ENCODE measurements at regions not wholly inside any gene's neighbourhood (a gene's known extent, or its start where the extent isn't known, plus 50 kb on each side); places are given as distances from the start of the nearest gene placed in this dataset.

- no peak for DNase-seq
- no peaks in the 10 kb centered on the region for H3K27me3 Mint-ChIP-seq (ENCODE audit: unreplicated experiment)
- peaks cover 2% of the 10 kb centered on the region for H3K4me1 Mint-ChIP-seq (ENCODE audit: low read depth, unreplicated experiment)
- TF ChIP-seq CTCF (IDR thresholded peaks at IDR 0.05; ENCODE audit: partially characterized antibody, unreplicated experiment), result no peak
- H3K4me3 Mint-ChIP-seq (ENCODE audit: unreplicated experiment), result no peak overlapping the region
- no peaks in the 10 kb centered on the region for H3K9me3 Mint-ChIP-seq (ENCODE audit: unreplicated experiment)
- H3K36me3 Mint-ChIP-seq (ENCODE audit: unreplicated experiment), result no peaks in the 10 kb centered on the region
- H3K27ac Mint-ChIP-seq (ENCODE audit: unreplicated experiment), result no peak overlapping the region
Measured at GRCh38 chr4:20426028-20426427, 174.3 kb downstream of the SLIT2 start.

- no peak overlapping the region for H3K27ac Mint-ChIP-seq (ENCODE audit: unreplicated experiment)
Measured at GRCh38 chr4:20428436-20429160, 176.9 kb downstream of the SLIT2 start.

GRCh38 chr4:20430259-20430941 is 178.7 kb downstream of the SLIT2 start:
- H3K27me3 Mint-ChIP-seq (ENCODE audit: unreplicated experiment), result no peaks in the 10 kb centered on the region
- DNase-seq, result no peak
- H3K4me1 Mint-ChIP-seq (ENCODE audit: low read depth, unreplicated experiment), result peaks cover 14% of the 10 kb centered on the region
- TF ChIP-seq CTCF (IDR thresholded peaks at IDR 0.05; ENCODE audit: partially characterized antibody, unreplicated experiment), result no peak
- peaks cover 4% of the 10 kb centered on the region for H3K9me3 Mint-ChIP-seq (ENCODE audit: unreplicated experiment)
- no peaks in the 10 kb centered on the region for H3K36me3 Mint-ChIP-seq (ENCODE audit: unreplicated experiment)
- H3K27ac Mint-ChIP-seq (ENCODE audit: unreplicated experiment), result no peak overlapping the region
- no peak overlapping the region for H3K4me3 Mint-ChIP-seq (ENCODE audit: unreplicated experiment)

More at GRCh38 chr4:20428436-20429160, 176.9 kb downstream of the SLIT2 start:
- H3K4me1 Mint-ChIP-seq (ENCODE audit: low read depth, unreplicated experiment), result peaks cover 4% of the 10 kb centered on the region
- no peaks in the 10 kb centered on the region for H3K27me3 Mint-ChIP-seq (ENCODE audit: unreplicated experiment)
- peak; percentile 20 for TF ChIP-seq CTCF (IDR thresholded peaks at IDR 0.05; ENCODE audit: partially characterized antibody, unreplicated experiment)
- H3K9me3 Mint-ChIP-seq (ENCODE audit: unreplicated experiment), result no peaks in the 10 kb centered on the region
- no peaks in the 10 kb centered on the region for H3K36me3 Mint-ChIP-seq (ENCODE audit: unreplicated experiment)
- DNase-seq, result no peak
- no peak overlapping the region for H3K4me3 Mint-ChIP-seq (ENCODE audit: unreplicated experiment)

GRCh38 chr4:20431543-20431951 is 179.8 kb downstream of the SLIT2 start:
- TF ChIP-seq CTCF (IDR thresholded peaks at IDR 0.05; ENCODE audit: partially characterized antibody, unreplicated experiment), result no peak
- Mint-ChIP-seq H3K27me3 (ENCODE audit: unreplicated experiment) (no peaks in the 10 kb centered on the region), H3K27ac (ENCODE audit: unreplicated experiment) (no peak overlapping the region), H3K4me3 (ENCODE audit: unreplicated experiment) (no peak overlapping the region), H3K4me1 (ENCODE audit: low read depth, unreplicated experiment) (peaks cover 17% of the 10 kb centered on the region), H3K9me3 (ENCODE audit: unreplicated experiment) (peaks cover 4% of the 10 kb centered on the region), H3K36me3 (ENCODE audit: unreplicated experiment) (no peaks in the 10 kb centered on the region)
- no peak for DNase-seq

GRCh38 chr4:20432088-20432487 is 180.4 kb downstream of the SLIT2 start:
- Mint-ChIP-seq H3K36me3 (ENCODE audit: unreplicated experiment) (no peaks in the 10 kb centered on the region), H3K4me3 (ENCODE audit: unreplicated experiment) (no peak overlapping the region), H3K4me1 (ENCODE audit: low read depth, unreplicated experiment) (peaks cover 19% of the 10 kb centered on the region), H3K27me3 (ENCODE audit: unreplicated experiment) (no peaks in the 10 kb centered on the region), H3K27ac (ENCODE audit: unreplicated experiment) (no peak overlapping the region), H3K9me3 (ENCODE audit: unreplicated experiment) (peaks cover 4% of the 10 kb centered on the region)
- no peak for DNase-seq
- TF ChIP-seq CTCF (IDR thresholded peaks at IDR 0.05; ENCODE audit: partially characterized antibody, unreplicated experiment), result no peak

Data from glutamatergic neuron (in vitro differentiated cells).